DMS79 (cell line): ENCODE measurements at regions not wholly inside any gene's neighbourhood (a gene's known extent, or its start where the extent isn't known, plus 50 kb on each side); places are given as distances from the start of the nearest gene placed in this dataset.
"Not testable (repeated sequence)": the region's sequence is repeated elsewhere in the genome, so short reads cannot be mapped to it uniquely, and the experiment has no call there.

Source experiments
- DNase-seq: peaks from one replicate; lab custom pipeline; 2025; lab: John Stamatoyannopoulos, UW

- DNase-seq: no peak
Observed at GRCh38 chr7:49597805-49598204, 175.6 kb upstream of the VWC2 start.

GRCh38 chr7:49611951-49612350 is 161.5 kb upstream of the VWC2 start:
- DNase-seq: no peak

GRCh38 chr7:49613759-49614158 is 159.7 kb upstream of the VWC2 start:
- DNase-seq: no peak

- not testable (repeated sequence) for DNase-seq
Observed at GRCh38 chr7:49614974-49615373, 158.5 kb upstream of the VWC2 start.

- DNase-seq: no peak
Observed at GRCh38 chr7:49618028-49618427, 155.4 kb upstream of the VWC2 start.

- DNase-seq: no peak
Observed at GRCh38 chr7:49623943-49624342, 149.5 kb upstream of the VWC2 start.

GRCh38 chr7:49624611-49625010 is 148.8 kb upstream of the VWC2 start:
- DNase-seq: no peak

GRCh38 chr7:49630513-49630912 is 142.9 kb upstream of the VWC2 start:
- DNase-seq: no peak

GRCh38 chr7:49631071-49631815 is 142.2 kb upstream of the VWC2 start:
- no peak for DNase-seq

- DNase-seq: no peak
Observed at GRCh38 chr7:49631960-49632359, 141.5 kb upstream of the VWC2 start.

GRCh38 chr7:49635800-49636199 is 137.6 kb upstream of the VWC2 start:
- no peak for DNase-seq

GRCh38 chr7:49636400-49636799 is 137.0 kb upstream of the VWC2 start:
- DNase-seq: no peak

- DNase-seq: no peak
Observed at GRCh38 chr7:49638166-49638565, 135.3 kb upstream of the VWC2 start.

GRCh38 chr7:49639068-49639593 is 134.3 kb upstream of the VWC2 start:
- no peak for DNase-seq

GRCh38 chr7:49639808-49640207 is 133.6 kb upstream of the VWC2 start:
- DNase-seq: no peak

GRCh38 chr7:49643321-49643720 is 130.1 kb upstream of the VWC2 start:
- DNase-seq: no peak

GRCh38 chr7:49643736-49644135 is 129.7 kb upstream of the VWC2 start:
- no peak for DNase-seq

GRCh38 chr7:49644396-49645166 is 128.9 kb upstream of the VWC2 start:
- DNase-seq: no peak

GRCh38 chr7:49645296-49645695 is 128.1 kb upstream of the VWC2 start:
- DNase-seq: no peak

- DNase-seq: no peak
Observed at GRCh38 chr7:49660170-49660783, 113.2 kb upstream of the VWC2 start.

GRCh38 chr7:49660976-49661375 is 112.5 kb upstream of the VWC2 start:
- no peak for DNase-seq

GRCh38 chr7:49665963-49666362 is 107.5 kb upstream of the VWC2 start:
- DNase-seq: not testable (repeated sequence)

- no peak for DNase-seq
Observed at GRCh38 chr7:49666764-49667163, 106.7 kb upstream of the VWC2 start.
